ENCODE measurements at regions not wholly inside any gene's neighbourhood (a gene's known extent, or its start where the extent isn't known, plus 50 kb on each side); places are given as distances from the start of the nearest gene placed in this dataset.
"Not testable (repeated sequence)": the region's sequence is repeated elsewhere in the genome, so short reads cannot be mapped to it uniquely, and the experiment has no call there.

- Histone ChIP-seq H3K36me3 (ENCODE audit: control insufficient read depth in 2 of 2, insufficient read depth in 2 of 2, low read length in 1 of 2) (no peaks in the 10 kb centered on the region), H3K4me1 (ENCODE audit: control insufficient read depth in 2 of 2, insufficient read depth in 2 of 2, low read length in 2 of 2) (no peaks in the 10 kb centered on the region), H3K27ac (ENCODE audit: low read depth in 1 of 2, low read length in 1 of 2) (no peak overlapping the region), H3K27me3 (ENCODE audit: control insufficient read depth in 2 of 2, insufficient read depth in 1 of 2, low read length in 1 of 2) (no peaks in the 10 kb centered on the region), H3K9me3 (ENCODE audit: control insufficient read depth in 2 of 2, insufficient read depth in 1 of 2, low read length in 1 of 2) (no peaks in the 10 kb centered on the region), H3K4me3 (ENCODE audit: low read length in 2 of 2) (no peak overlapping the region)
- no peak for DNase-seq (ENCODE audit: low read depth in 6 of 9, low spot score in 9 of 9)
Observed at GRCh38 chr2:180240774-180241173, 233.7 kb upstream of the CWC22 start.

- H3K4me1 ChIP-seq (ENCODE audit: control insufficient read depth in 2 of 2, insufficient read depth in 2 of 2, low read length in 2 of 2): no peaks in the 10 kb centered on the region
- DNase-seq (ENCODE audit: low read depth in 6 of 9, low spot score in 9 of 9): no peak
- H3K36me3 ChIP-seq (ENCODE audit: control insufficient read depth in 2 of 2, insufficient read depth in 2 of 2, low read length in 1 of 2): no peaks in the 10 kb centered on the region
- WGBS: 97% methylated on average over 8 of the region's 8 CpGs
- no peak overlapping the region for H3K27ac ChIP-seq (ENCODE audit: low read depth in 1 of 2, low read length in 1 of 2)
- H3K9me3 ChIP-seq (ENCODE audit: control insufficient read depth in 2 of 2, insufficient read depth in 1 of 2, low read length in 1 of 2): no peaks in the 10 kb centered on the region
- no peaks in the 10 kb centered on the region for H3K27me3 ChIP-seq (ENCODE audit: control insufficient read depth in 2 of 2, insufficient read depth in 1 of 2, low read length in 1 of 2)
- no peak overlapping the region for H3K4me3 ChIP-seq (ENCODE audit: low read length in 2 of 2)
Observed at GRCh38 chr2:180238729-180239128, 231.6 kb upstream of the CWC22 start.

GRCh38 chr2:180236061-180236460, 229.0 kb upstream of the CWC22 start:
- not testable (repeated sequence) for H3K27me3 ChIP-seq (ENCODE audit: control insufficient read depth in 2 of 2, insufficient read depth in 1 of 2, low read length in 1 of 2); DNase-seq (ENCODE audit: low read depth in 6 of 9, low spot score in 9 of 9); H3K4me1 ChIP-seq (ENCODE audit: control insufficient read depth in 2 of 2, insufficient read depth in 2 of 2, low read length in 2 of 2); H3K9me3 ChIP-seq (ENCODE audit: control insufficient read depth in 2 of 2, insufficient read depth in 1 of 2, low read length in 1 of 2); H3K27ac ChIP-seq (ENCODE audit: low read depth in 1 of 2, low read length in 1 of 2); H3K4me3 ChIP-seq (ENCODE audit: low read length in 2 of 2); H3K36me3 ChIP-seq (ENCODE audit: control insufficient read depth in 2 of 2, insufficient read depth in 2 of 2, low read length in 1 of 2)
- WGBS: 95% methylated on average over 3 of the region's 3 CpGs

- not testable (repeated sequence) for H3K36me3 ChIP-seq (ENCODE audit: control insufficient read depth in 2 of 2, insufficient read depth in 2 of 2, low read length in 1 of 2); H3K27ac ChIP-seq (ENCODE audit: low read depth in 1 of 2, low read length in 1 of 2); H3K4me3 ChIP-seq (ENCODE audit: low read length in 2 of 2); H3K4me1 ChIP-seq (ENCODE audit: control insufficient read depth in 2 of 2, insufficient read depth in 2 of 2, low read length in 2 of 2); DNase-seq (ENCODE audit: low read depth in 6 of 9, low spot score in 9 of 9); H3K27me3 ChIP-seq (ENCODE audit: control insufficient read depth in 2 of 2, insufficient read depth in 1 of 2, low read length in 1 of 2); H3K9me3 ChIP-seq (ENCODE audit: control insufficient read depth in 2 of 2, insufficient read depth in 1 of 2, low read length in 1 of 2)
- 97% methylated on average over 4 of the region's 4 CpGs for WGBS
Observed at GRCh38 chr2:180235506-180235905, 228.4 kb upstream of the CWC22 start.

- not testable (repeated sequence) for H3K27ac ChIP-seq (ENCODE audit: low read depth in 1 of 2, low read length in 1 of 2)
Observed at GRCh38 chr2:180234991-180235390, 227.9 kb upstream of the CWC22 start.

GRCh38 chr2:180231015-180231414, 223.9 kb upstream of the CWC22 start:
- H3K4me1 ChIP-seq (ENCODE audit: control insufficient read depth in 2 of 2, insufficient read depth in 2 of 2, low read length in 2 of 2): no peaks in the 10 kb centered on the region
- no peak overlapping the region for H3K27ac ChIP-seq (ENCODE audit: low read depth in 1 of 2, low read length in 1 of 2)
- peaks cover 0 to 8% of the 10 kb centered on the region in 2 donors for H3K9me3 ChIP-seq (ENCODE audit: control insufficient read depth in 2 of 2, insufficient read depth in 1 of 2, low read length in 1 of 2)
- H3K27me3 ChIP-seq (ENCODE audit: control insufficient read depth in 2 of 2, insufficient read depth in 1 of 2, low read length in 1 of 2): no peaks in the 10 kb centered on the region
- no peak for DNase-seq (ENCODE audit: low read depth in 6 of 9, low spot score in 9 of 9)
- 83% methylated on average over 1 of the region's 1 CpG for WGBS
- no peaks in the 10 kb centered on the region for H3K36me3 ChIP-seq (ENCODE audit: control insufficient read depth in 2 of 2, insufficient read depth in 2 of 2, low read length in 1 of 2)
- H3K4me3 ChIP-seq (ENCODE audit: low read length in 2 of 2): no peak overlapping the region

More at GRCh38 chr2:180234991-180235390, 227.9 kb upstream of the CWC22 start:
- not testable (repeated sequence) for H3K9me3 ChIP-seq (ENCODE audit: control insufficient read depth in 2 of 2, insufficient read depth in 1 of 2, low read length in 1 of 2); H3K27me3 ChIP-seq (ENCODE audit: control insufficient read depth in 2 of 2, insufficient read depth in 1 of 2, low read length in 1 of 2); DNase-seq (ENCODE audit: low read depth in 6 of 9, low spot score in 9 of 9); H3K36me3 ChIP-seq (ENCODE audit: control insufficient read depth in 2 of 2, insufficient read depth in 2 of 2, low read length in 1 of 2); H3K4me3 ChIP-seq (ENCODE audit: low read length in 2 of 2); H3K4me1 ChIP-seq (ENCODE audit: control insufficient read depth in 2 of 2, insufficient read depth in 2 of 2, low read length in 2 of 2)
- WGBS: 96% methylated on average over 5 of the region's 5 CpGs

GRCh38 chr2:180227461-180227860, 220.4 kb upstream of the CWC22 start:
- H3K27me3 ChIP-seq (ENCODE audit: control insufficient read depth in 2 of 2, insufficient read depth in 1 of 2, low read length in 1 of 2): no peaks in the 10 kb centered on the region
- no peaks in the 10 kb centered on the region for H3K4me1 ChIP-seq (ENCODE audit: control insufficient read depth in 2 of 2, insufficient read depth in 2 of 2, low read length in 2 of 2)
- no peak overlapping the region for H3K4me3 ChIP-seq (ENCODE audit: low read length in 2 of 2)
- peaks cover 0 to 10% of the 10 kb centered on the region in 2 donors for H3K9me3 ChIP-seq (ENCODE audit: control insufficient read depth in 2 of 2, insufficient read depth in 1 of 2, low read length in 1 of 2)
- no peak for DNase-seq (ENCODE audit: low read depth in 6 of 9, low spot score in 9 of 9)
- H3K27ac ChIP-seq (ENCODE audit: low read depth in 1 of 2, low read length in 1 of 2): no peak overlapping the region
- 86% methylated on average over 2 of the region's 2 CpGs for WGBS
- no peaks in the 10 kb centered on the region for H3K36me3 ChIP-seq (ENCODE audit: control insufficient read depth in 2 of 2, insufficient read depth in 2 of 2, low read length in 1 of 2)

GRCh38 chr2:180225118-180225517, 218.0 kb upstream of the CWC22 start:
- Histone ChIP-seq H3K27ac (ENCODE audit: low read depth in 1 of 2, low read length in 1 of 2) (no peak overlapping the region), H3K4me1 (ENCODE audit: control insufficient read depth in 2 of 2, insufficient read depth in 2 of 2, low read length in 2 of 2) (no peaks in the 10 kb centered on the region), H3K4me3 (ENCODE audit: low read length in 2 of 2) (no peak overlapping the region), H3K36me3 (ENCODE audit: control insufficient read depth in 2 of 2, insufficient read depth in 2 of 2, low read length in 1 of 2) (no peaks in the 10 kb centered on the region), H3K27me3 (ENCODE audit: control insufficient read depth in 2 of 2, insufficient read depth in 1 of 2, low read length in 1 of 2) (no peaks in the 10 kb centered on the region), H3K9me3 (ENCODE audit: control insufficient read depth in 2 of 2, insufficient read depth in 1 of 2, low read length in 1 of 2) (peaks cover 0 to 4% of the 10 kb centered on the region in 2 donors)
- no peak for DNase-seq (ENCODE audit: low read depth in 6 of 9, low spot score in 9 of 9)

GRCh38 chr2:180222644-180223043, 215.5 kb upstream of the CWC22 start:
- DNase-seq (ENCODE audit: low read depth in 6 of 9, low spot score in 9 of 9): peak in 1 of 9 donors; percentile 19

GRCh38 chr2:180219491-180219890, 212.4 kb upstream of the CWC22 start:
- Histone ChIP-seq H3K4me3 (ENCODE audit: low read length in 2 of 2) (no peak overlapping the region), H3K4me1 (ENCODE audit: control insufficient read depth in 2 of 2, insufficient read depth in 2 of 2, low read length in 2 of 2) (no peaks in the 10 kb centered on the region), H3K9me3 (ENCODE audit: control insufficient read depth in 2 of 2, insufficient read depth in 1 of 2, low read length in 1 of 2) (no peaks in the 10 kb centered on the region), H3K27ac (ENCODE audit: low read depth in 1 of 2, low read length in 1 of 2) (no peak overlapping the region), H3K36me3 (ENCODE audit: control insufficient read depth in 2 of 2, insufficient read depth in 2 of 2, low read length in 1 of 2) (no peaks in the 10 kb centered on the region), H3K27me3 (ENCODE audit: control insufficient read depth in 2 of 2, insufficient read depth in 1 of 2, low read length in 1 of 2) (no peaks in the 10 kb centered on the region)
- DNase-seq (ENCODE audit: low read depth in 6 of 9, low spot score in 9 of 9): no peak
- 90% methylated on average over 1 of the region's 1 CpG for WGBS

More at GRCh38 chr2:180222644-180223043, 215.5 kb upstream of the CWC22 start:
- WGBS: 89% methylated on average over 1 of the region's 1 CpG
- H3K27ac ChIP-seq (ENCODE audit: low read depth in 1 of 2, low read length in 1 of 2): no peak overlapping the region
- no peaks in the 10 kb centered on the region for H3K36me3 ChIP-seq (ENCODE audit: control insufficient read depth in 2 of 2, insufficient read depth in 2 of 2, low read length in 1 of 2)
- no peak overlapping the region for H3K4me3 ChIP-seq (ENCODE audit: low read length in 2 of 2)
- no peaks in the 10 kb centered on the region for H3K4me1 ChIP-seq (ENCODE audit: control insufficient read depth in 2 of 2, insufficient read depth in 2 of 2, low read length in 2 of 2)
- no peaks in the 10 kb centered on the region for H3K27me3 ChIP-seq (ENCODE audit: control insufficient read depth in 2 of 2, insufficient read depth in 1 of 2, low read length in 1 of 2)
- peaks cover 0 to 4% of the 10 kb centered on the region in 2 donors for H3K9me3 ChIP-seq (ENCODE audit: control insufficient read depth in 2 of 2, insufficient read depth in 1 of 2, low read length in 1 of 2)
